Bone marrow (tissue), 2 donors: ENCODE measurements at regions not wholly inside any gene's neighbourhood (a gene's known extent, or its start where the extent isn't known, plus 50 kb on each side); places are given as distances from the start of the nearest gene placed in this dataset.
"Not testable (repeated sequence)": the region's sequence is repeated elsewhere in the genome, so short reads cannot be mapped to it uniquely, and the experiment has no call there.

Source experiments
- DNase-seq, 2 donors: peaks; one replicate each; lab custom pipeline; 2025; lab: John Stamatoyannopoulos, UW

DNA sequence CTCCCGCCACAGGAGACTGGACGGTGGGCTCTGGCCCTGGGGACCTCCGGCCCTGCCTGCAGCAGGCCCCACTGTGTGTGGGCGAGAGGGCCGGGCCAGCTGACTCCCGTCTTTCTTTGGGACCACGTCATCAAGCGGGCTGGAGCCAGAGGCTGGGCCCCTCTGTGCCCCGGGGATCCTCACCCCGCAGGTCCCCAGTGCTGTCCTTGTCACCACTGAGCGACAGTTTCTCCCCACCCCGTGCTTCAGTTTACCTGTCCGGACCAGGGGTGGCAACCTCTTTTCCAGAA is 181.9 kb upstream of the ZNF469 start:
- no peak for DNase-seq

DNA sequence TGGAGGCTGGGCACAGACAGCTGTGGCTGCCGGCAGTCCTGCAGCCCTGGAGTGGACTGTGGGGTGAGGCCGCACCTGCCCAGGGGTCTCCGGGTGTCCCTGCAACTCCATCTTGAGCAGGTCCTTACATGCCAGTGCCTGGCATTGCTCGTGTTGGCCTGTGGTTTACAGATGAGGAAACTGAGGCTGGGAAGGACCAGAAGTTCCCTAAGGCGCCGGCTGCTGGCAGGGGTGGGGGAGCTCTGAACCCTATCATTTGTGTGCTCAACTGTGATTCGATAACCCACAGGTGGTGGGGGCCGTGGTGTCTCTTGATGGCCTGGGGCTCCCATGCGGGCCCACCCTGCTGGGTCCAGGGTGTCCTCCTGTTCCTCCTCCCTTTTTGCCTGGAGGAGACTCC is 181.1 kb upstream of the ZNF469 start:
- not testable (repeated sequence) for DNase-seq

DNA sequence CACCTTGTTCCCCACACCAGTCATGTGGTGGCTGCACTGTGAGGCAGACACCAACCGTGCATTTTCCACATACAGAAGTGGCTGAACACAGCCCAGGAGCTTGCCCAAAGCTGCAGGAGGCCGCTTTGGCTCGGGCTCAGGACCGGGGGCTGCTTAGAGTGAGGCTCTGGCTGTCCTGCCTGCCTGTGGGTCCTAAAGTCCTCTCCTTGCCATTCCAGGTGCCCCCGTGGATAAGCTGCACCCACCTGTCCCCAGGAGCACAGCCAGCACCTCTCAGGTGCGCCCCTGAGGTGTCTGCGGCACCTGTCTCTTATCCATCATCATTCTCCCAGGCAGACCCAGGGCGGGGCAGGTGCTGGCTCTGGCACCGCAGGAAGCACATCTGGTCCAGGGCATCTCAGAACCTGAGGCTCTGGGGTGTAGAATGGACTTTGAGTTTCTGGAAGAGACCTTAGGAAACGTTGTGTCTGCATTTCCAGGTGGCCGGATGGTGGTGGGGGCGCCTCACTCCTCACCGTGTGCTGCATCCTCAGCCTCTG is 180.5 kb upstream of the ZNF469 start:
- no peak for DNase-seq

DNA sequence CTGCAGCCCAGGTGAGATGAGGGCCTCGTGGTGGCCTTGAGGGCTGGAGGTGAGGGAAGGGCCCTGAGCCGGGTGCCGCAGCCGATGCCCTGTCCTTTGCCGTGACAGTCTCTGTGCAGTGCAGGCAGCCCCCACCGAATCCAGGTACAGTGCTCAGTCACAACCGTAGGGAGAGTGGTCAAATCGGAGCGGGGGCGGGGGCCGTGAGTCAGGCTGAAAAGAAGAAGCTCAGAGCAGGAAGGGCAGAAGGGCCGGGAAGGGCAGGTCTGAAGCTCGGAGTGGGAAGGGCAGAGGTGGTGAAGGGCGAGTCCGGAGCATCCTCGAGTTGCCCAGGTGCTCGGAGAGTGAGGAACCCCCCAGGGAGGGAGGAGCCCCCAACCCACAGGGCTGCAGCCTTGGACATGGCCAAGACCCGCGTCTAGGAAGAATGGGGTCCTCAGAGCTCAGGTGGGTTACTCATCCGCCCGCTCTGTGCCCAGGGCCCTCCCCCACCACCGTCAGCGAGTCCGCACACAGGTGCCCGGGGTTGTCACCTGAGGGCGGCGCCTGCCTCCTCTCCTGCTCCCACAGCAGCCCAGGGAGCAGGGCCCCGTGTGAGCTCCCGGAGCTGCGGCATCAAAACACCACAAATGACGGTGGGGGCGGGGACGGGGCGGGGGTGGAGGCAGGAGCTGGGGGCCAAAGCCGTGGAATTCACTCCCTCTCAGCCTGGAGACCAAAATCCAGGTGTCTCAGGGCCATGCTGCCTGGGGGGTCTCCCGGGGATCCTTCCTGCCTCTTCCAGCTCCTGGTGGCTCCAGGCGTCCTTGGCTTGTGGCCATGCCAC is 179.7 kb upstream of the ZNF469 start:
- not testable (repeated sequence) for DNase-seq

DNA sequence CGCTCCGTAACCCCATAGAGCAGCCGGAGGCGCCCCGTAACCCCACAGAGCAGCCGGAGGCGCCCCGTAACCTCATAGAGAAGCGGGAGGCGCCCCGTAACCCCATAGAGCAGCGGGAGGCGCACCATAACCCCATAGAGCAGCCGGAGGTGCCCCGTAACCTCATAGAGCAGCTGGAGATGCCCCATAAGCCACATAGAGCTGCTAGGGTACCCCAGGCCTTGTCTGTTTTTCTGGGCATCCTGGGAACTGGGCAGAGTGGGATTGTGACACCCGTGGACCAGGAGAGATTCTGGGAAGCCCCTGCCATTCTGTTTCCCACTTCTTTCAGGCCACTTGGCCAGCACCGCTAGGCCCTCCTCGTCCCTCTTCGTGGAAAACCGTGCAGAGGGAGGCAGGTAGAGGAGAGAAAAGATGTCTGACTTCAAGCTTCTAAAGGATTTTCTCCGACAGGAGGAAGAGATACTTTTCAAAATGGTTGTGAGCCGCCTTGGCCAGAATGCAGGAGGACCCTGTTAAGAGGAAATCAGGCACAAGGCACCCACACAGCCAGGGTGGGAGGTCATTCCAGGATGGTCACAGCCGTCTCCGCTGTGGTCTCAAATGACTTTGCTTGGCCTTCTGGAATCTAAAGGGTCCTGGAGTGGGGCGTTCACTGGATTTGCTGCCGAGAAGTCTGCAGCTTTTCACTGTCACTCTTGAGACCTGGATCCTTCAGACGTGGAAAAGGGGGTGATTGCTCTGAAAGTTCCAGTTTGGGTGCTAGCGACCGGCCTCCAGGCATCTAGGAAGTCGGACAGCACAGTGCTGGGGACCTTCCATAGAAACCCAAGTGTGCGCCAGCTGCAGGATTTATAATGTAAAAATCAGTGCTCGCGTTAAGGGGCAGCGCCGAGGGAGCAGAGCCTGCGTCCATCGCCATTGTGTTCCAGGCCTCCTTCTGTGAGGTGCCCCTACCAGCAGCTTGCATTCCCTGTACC is 178.3 kb upstream of the ZNF469 start:
- not testable (repeated sequence) for DNase-seq

DNA sequence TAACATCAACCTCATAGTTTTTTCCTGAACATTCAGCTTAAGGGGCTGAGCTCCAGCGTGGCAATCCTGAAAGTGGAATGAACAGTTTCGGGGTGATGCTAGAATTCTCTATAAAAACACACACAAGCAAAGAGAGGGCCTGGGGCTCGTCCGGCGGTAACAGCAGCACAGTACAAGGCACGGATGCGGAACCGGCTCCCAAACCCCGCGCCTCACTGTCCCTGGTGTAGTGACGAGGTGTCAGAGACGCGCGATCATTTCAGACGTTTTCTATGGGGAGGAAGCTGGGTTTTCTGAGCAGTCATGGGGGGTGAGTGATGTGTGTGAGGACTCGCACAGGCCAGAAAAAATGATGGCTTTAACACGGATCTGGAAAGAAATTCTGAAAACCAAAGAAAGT is 177.3 kb upstream of the ZNF469 start:
- DNase-seq: not testable (repeated sequence)

DNA sequence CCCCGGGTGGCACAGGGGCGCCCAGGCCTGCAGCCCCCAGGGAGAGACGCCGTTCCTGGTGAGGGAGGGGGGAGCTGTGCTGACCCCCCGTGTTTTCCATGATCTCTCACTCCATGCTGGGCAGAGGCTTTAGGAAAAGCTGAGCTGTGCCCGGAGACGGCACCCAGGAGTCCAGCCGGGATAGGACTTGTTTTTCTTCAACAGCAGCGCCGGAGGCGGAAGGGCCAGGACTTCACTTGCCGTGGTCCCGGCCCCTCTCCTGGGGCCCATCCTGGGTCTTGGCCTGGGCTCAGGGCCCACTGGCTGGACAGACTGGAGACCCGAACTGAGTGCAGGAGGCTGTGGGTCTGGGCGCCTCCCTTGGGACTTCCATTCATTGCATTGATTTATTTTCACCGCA is 176.8 kb upstream of the ZNF469 start:
- not testable (repeated sequence) for DNase-seq

DNA sequence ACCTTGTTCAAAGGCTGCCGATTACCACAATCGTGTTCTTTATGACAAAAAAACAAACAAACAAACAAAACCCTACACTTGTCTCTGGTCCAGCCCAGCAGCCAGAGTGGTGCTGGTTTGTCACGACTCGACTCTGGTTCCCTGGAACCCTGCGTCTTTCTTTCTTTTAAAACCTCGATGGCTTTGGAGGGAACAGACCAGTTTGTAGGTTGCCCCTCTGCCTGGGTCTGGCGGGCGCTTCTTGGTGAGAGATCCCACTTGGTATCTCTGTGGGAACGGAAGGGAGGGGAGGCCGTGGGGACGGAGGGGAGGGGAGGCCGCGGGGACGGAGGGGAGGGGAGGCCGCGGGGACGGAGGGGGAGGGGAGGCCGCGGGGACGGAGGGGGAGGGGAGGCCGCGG is 176.2 kb upstream of the ZNF469 start:
- not testable (repeated sequence) for DNase-seq

DNA sequence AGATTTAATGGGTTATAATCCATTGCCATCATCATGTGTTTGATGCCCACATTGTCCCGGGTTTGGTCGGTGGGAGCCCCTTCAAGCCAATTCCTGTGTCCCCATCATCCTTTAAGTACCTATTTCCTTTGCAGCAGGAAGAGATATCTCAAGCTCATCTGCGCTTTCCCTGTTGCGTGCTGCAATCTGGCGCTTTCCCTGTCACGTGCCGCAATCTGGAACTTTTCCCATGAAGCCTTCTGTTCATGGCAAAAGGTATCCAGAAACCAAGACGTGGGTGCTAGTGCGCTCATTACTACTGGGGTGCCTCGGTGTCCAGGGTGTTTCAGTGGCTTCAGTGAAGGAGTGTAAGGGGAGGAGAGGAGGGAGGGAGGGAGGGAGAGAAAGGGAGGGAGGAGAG is 174.6 kb upstream of the ZNF469 start:
- DNase-seq: no peak

DNA sequence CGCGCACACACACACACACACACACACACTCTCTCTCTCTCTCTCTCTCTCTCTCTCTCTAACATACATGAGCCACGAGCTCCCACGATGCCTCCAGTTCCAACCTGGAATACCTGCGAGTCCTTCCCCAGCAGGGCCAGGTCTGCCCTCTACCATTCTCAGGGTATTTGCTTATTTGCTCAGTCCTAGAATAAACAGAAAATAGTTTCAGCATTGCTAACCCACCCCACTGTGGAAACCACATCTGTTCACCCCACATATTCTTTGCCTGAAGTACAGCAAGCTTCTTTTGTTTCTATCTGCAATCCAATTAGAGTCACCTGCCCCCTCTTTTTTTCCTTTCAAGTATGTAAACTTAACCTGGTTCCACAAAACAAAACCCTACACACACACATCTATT is 174.0 kb upstream of the ZNF469 start:
- not testable (repeated sequence) for DNase-seq

DNA sequence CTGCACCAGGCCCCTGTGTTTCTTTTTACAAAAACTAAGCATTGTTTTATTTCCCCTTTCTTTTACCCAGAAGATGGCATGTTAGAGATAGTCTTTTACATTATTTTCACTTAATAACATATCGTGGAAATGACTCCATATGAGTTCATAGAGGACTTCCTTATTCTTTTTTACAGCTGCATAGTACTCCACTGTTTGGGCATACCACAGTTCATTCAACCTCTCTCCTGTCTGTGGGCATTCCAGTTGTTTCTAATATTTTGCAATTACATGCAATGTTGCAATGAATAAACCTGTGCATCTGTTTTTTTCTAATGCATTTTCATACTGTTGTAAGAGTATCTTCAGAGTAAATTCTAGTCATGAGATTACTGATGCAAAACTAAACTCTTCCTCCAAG is 173.2 kb upstream of the ZNF469 start:
- DNase-seq: not testable (repeated sequence)

DNA sequence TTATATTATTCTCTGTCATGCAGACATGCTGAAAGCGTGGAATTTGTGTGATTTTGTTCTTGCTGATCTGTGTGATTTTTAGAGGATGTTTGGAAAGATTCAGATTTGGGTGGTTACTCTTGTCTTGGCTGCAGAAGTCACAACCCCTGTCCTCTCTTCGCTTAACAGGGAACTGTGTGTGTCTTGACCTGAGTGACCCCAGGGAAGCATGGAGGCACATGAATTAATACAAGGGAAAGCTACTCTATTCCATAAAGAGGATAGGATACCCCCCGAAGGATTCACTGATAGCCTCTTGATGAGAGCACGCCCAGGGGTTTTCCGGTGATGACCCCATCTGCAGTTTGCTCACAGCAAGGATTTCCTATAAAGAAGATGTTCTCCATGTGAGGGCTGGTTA is 168.8 kb upstream of the ZNF469 start:
- DNase-seq: not testable (repeated sequence)

DNA sequence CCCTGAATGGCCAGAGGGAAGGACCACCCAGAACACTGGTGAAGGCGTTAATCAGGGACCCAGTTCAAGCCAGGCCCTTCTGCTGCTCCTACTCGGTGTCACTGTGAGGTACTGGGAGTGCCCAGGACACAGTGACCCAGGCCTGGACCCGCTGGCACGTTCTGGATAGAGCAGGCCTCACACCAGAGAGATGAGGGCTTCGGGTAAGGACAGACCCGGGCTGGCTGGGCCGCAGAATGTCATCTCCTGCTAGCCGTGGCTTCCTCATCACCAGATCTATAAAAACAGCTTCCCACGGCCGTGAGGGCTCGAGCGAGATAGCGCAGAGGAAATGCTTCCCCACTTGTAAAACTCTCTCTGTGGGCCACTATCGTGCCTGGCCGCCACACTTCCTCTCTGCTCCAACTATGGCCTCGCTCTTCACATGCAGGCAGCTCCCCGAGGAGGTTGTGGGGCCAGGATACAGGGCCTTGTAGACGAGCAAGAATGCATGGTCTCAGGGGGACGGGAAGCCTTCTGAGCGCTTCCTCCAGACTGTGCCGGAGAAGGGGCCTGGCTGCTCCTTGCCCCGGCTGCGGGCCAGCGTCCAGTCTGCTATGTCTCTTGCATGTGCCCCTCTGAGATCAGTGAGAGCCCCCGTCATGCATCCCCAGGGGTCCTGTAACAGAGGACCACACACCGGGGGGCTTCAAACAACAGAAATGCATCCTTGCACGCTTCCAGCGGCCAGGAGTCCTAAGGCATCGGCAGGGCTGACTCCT is 161.6 kb upstream of the ZNF469 start:
- not testable (repeated sequence) for DNase-seq

DNA sequence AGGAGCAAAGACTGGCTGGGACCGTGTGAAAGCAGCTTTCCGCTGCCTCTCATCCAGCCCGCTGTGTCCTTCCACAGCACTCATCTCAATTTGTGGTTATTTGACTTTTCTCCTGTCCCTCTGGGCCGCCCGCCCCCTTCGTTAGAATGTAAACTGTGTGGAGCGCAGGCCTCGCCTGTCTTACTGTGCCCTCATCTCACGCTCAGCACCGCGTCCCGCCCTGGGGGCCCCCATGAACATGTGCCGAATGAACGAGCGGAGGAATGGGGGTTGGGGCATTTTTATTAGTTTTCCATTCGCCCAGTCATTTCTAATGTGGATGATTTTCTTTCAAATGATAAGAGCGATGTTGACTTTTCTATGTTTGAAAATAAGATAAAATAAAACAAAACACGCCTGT is 159.1 kb upstream of the ZNF469 start:
- not testable (repeated sequence) for DNase-seq

DNA sequence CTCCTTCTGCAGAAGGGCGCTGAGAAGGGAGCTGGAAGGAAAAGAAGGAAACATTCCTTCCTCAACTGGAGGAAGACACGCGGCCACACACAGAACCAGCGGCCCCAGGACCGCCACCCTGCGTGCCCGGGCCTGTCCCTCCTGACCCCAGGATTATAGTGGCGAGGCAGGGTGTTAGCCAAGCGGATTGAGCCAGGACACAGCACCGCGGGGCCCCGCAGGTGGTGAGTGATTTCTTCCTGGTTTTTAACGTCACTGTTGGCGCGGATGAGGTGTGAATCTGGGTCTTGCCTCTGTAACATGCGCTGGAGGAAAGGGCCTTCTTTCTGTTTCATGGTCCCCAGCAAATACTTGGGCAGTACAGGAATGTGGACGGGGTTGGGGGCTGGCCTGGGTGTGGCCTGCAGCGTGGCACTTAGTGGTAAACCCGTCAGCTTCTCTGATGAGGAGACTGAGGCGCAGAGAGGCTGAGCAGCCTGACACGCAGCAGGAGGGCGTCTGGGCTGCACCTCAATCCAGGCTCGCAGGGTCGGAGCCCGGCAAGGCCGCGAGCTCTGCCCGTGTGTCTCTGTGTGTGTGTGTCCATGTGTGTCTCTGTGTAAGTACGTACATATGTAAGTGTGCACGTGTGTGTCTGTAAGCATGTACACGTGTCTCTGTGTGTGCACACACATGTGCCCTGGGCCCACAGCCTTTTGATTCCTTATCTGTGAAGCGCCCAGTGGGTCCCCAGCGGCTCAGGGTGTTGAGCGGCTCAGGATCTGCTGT is 158.4 kb upstream of the ZNF469 start:
- not testable (repeated sequence) for DNase-seq

DNA sequence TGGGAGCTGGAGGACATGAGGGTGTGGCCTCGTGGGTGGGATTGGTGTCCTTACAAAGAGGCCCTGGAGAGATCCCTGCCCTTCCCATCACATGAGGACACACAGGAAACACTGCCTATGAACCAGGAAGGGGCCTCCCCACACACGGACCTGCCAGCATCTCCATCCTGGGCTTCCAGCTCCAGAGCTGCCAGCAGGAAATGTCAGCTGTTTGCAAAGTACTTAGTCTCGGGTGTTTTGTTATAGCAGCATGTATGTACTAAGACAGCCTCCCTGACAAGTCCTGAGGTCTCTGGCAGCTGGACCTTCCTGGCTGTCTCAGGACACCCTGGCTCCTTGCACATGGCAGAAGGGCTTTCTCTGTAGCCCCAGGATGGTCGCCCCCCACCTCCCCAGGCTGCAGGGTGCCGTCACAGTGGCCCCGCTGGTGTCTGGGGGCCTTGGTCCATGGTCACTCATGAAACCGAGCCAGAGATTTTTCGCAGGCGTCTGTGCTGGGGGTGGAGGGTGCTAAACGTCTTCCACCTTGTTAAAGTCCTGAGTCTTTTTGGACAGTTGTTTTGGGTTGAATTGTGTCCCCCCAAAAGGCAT is 157.0 kb upstream of the ZNF469 start:
- DNase-seq: not testable (repeated sequence)

DNA sequence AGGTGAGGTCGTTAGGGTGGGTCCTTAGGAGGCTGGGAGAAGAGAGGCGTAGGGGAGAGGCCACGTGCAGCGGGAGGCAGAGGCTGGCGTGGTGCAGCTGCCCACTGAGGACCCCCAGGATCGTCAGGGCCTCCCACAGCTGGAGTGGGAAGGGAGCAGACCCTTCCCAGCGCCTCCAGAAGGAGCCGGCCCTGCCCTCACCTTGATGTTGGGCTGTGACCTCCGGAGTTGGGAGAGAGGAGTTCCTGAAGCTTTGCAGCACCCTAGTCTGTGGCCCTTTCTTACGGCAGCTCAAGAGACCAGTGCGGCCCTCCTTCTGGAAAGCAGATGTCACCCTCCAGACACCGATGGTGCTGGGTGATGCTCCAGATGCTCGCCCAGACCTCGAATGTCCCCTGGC is 156.5 kb upstream of the ZNF469 start:
- DNase-seq: not testable (repeated sequence)

DNA sequence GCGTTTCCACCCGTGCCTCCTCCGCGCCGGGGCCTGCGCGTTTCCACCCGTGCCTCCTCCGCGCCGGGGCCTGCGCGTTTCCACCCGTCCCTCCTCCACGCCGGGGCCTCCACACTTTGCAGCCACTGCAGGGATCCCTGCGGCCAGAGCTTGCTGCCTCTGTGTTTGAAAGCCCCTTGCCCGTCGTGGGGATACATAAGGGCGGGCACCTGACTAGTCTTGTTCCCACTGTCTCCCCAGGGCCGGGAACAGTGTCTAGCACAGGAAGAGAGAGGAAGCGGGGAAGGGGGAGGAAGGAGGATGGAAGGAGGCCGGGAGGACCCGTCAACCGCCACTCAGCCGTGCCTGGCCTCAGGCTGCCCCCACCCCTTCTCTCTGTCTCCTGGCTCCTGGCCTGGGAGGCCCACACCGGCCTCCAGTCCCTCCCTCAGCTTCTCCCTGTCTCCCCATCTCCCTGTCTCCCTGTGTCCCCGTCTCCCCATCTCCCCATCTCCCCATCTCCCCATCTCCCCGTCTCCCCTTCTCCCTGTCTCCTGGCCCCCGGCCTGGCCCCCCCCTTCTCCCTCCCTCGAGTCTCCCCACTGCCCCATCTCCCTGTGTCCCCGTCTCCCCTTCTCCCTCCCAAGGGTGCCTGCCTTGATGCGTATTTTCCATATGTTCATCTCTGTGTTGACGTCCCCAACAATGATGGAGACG is 155.6 kb upstream of the ZNF469 start:
- not testable (repeated sequence) for DNase-seq

DNA sequence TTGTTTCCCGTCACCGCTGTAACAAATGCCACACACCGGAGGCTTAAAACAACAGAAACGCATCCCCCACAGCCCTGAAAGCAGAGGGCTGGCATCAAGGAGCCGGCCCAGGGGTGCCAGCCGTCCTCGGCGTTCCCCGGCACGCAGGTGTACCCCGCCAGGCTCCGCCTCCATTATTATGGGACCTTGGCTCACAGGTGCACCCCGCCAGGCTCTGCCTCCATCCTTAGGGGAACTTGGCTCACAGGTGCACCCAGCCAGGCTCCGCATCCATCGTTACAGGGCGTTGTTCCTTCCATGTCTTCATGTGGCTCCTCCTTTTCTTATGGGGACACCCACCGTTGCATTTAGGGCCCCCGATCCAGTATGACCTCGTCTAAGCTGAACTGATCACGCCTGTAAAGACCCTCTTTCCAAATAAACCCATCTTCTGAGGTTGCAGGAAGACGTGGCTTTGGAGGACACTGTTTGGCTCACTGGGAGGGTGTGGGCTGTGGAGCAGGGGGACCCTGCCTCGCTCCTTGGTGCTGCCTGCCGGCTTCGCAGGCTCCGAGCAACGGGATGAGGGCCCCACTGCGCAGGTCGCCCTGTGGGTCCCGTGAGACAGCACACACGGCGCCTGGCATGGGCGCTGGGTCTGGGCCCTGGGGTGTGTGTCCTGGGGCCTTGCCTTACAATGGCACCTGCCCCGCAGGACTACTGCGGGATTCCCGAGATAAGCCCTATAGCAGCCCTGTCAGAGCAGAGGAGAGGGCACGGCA is 154.9 kb upstream of the ZNF469 start:
- DNase-seq: not testable (repeated sequence)
